ENCODE measurements at regions not wholly inside any gene's neighbourhood (a gene's known extent, or its start where the extent isn't known, plus 50 kb on each side); places are given as distances from the start of the nearest gene placed in this dataset.
"Not testable (repeated sequence)": the region's sequence is repeated elsewhere in the genome, so short reads cannot be mapped to it uniquely, and the experiment has no call there.

GRCh38 chrY:12359867-12360266 is 341.2 kb upstream of the USP9Y start:
- no peak for DNase-seq (ENCODE audit: low spot score)

DNA sequence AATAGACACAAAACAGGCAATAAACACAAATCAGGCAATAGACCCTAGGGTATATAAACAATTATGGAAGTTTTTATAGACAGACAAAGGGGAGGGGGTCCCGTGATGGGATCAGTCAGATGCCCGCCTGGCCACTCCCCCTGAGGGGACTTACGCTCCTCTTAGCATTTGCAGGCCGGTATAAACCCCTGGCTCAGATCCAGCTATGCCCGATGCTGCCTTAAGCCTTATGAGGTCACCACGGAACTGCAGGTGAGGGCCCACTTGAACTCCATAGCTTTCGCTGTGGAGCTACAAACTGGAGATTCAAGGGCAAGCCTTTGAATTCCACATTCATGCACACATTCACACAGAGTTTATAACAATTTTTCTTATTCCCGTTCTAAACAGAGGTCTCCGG is 340.5 kb upstream of the USP9Y start:
- no peak for DNase-seq (ENCODE audit: low spot score)

GRCh38 chrY:12365311-12365910 is 335.6 kb upstream of the USP9Y start:
- no peak for DNase-seq (ENCODE audit: low spot score)

DNA sequence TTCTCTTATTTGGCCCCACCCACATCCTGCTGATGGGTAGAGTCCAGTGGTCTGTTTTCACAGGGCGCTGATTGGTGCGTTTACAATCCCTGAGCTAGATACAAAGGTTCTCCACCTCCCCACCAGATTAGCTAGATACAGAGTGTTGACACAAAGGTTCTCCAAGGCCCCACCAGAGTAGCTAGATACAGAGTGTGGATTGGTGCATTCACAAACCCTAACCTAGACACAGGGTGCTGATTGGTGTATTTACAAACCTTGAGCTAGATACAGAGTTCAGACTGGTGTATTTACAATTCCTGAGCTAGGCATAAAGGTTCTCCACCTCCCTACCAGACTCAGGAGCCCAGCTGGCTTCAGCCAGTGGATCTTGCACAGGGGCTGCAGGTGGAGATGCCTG is 326.4 kb upstream of the USP9Y start:
- DNase-seq (ENCODE audit: low spot score): not testable (repeated sequence)

- DNase-seq (ENCODE audit: low spot score): not testable (repeated sequence)
Observed at GRCh38 chrY:12391655-12392559, 309.1 kb upstream of the USP9Y start.

GRCh38 chrY:12393190-12393589 is 307.8 kb upstream of the USP9Y start:
- DNase-seq (ENCODE audit: low spot score): no peak

DNA sequence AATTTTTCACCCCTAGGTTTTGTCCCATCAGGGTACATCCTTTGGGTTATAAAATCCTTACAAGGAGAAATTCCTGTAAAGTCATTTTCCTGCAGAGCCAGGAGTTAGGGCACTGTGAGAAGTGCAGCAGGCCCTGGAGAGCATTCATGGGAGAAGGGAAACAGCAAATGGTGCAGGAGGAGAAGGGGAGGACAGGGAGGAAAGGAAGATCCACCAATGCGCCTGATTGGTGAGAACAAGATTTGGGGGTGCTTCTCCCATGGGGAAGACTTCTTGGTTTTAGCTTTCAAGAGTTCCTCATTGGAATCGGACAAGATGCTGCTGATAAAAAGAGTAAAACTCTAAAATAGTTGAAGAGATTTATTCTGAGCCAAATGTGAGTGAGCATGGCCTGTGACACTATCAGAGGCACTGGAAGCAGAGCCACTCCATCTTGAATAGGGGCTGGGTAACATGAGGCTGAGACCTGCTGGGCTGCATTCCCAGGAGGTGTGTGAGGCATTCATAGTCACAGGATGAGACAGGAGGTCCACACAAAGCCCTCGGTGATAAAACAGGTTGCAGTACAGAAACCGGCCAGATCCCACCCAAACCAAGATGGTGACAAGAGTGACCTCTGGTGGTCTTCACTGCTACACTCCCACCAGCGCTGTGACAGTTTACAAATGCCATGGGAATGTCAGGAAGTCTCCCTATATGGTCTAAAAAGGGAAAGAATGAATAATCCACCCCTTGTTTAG is 305.5 kb upstream of the USP9Y start:
- DNase-seq (ENCODE audit: low spot score): not testable (repeated sequence)

- no peak for DNase-seq (ENCODE audit: low spot score)
Observed at GRCh38 chrY:12403916-12404315, 297.1 kb upstream of the USP9Y start.

DNA sequence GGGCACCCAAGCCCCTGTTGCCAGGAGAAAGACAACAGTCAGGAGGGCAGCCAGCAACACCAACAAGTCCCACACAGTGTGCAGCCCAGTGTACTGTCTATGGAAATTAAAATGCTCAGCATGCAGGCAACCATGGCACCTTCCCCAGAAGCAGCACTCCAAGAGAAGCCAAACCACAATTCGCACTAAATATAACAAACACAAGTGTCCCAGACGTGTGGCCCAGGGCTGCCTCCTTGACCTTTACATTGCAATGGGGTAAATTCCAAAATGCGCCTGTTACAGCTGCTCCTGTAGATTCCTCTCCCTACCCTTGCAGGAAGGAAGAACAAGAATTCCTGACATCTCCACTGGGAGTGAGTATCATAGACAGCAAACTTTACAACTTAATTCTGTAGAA is 292.8 kb upstream of the USP9Y start:
- no peak for DNase-seq (ENCODE audit: low spot score)

GRCh38 chrY:12410696-12411095 is 290.3 kb upstream of the USP9Y start:
- no peak for DNase-seq (ENCODE audit: low spot score)

DNA sequence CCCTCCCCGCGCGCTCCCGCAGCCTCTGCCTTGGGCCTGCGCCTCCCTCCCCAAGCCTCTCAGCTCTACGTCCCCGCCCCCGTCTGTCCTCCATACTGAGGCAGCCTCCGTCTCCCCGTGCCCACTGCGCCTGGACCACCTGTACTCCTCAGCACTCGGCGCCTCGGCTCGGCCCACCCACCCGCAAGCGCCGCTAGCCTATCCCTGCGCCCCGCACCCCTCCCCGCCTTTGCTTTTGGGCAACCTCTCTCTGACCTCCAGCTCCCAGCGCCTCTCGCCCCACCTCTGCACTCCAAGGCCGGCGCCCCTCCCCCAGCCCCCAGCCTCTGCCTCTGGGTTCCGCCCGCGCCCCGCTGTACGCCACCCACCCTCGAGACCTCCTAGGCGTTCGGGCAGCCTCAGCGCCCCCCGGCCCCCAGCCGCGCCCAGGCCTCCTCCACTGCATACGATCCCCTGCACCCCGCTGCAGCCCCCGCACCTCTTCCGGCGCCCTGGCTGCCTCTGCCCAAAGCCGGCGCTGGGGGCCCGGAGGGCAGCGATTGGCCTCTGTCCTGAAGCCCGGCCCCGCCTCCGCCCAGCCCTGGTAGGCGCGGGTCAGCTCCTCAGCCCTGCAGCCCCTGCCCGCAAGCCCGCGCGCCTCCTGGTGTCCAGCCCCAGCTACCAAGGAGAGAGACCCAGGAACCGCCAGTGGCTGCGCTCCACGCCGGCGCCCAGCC is 279.8 kb upstream of the USP9Y start:
- no peak for DNase-seq (ENCODE audit: low spot score)

- no peak for DNase-seq (ENCODE audit: low spot score)
Observed at GRCh38 chrY:12421788-12422124, 279.3 kb upstream of the USP9Y start.

GRCh38 chrY:12422536-12422935 is 278.5 kb upstream of the USP9Y start:
- no peak for DNase-seq (ENCODE audit: low spot score)

- no peak for DNase-seq (ENCODE audit: low spot score)
Observed at GRCh38 chrY:12423416-12424252, 277.4 kb upstream of the USP9Y start.

- DNase-seq (ENCODE audit: low spot score): no peak
Observed at GRCh38 chrY:12425506-12425905, 275.5 kb upstream of the USP9Y start.

- no peak for DNase-seq (ENCODE audit: low spot score)
Observed at GRCh38 chrY:12427361-12427760, 273.7 kb upstream of the USP9Y start.

- DNase-seq (ENCODE audit: low spot score): no peak
Observed at GRCh38 chrY:12431546-12431945, 269.5 kb upstream of the USP9Y start.

- DNase-seq (ENCODE audit: low spot score): not testable (repeated sequence)
Observed at GRCh38 chrY:12438823-12439222, 262.2 kb upstream of the USP9Y start.

DNA sequence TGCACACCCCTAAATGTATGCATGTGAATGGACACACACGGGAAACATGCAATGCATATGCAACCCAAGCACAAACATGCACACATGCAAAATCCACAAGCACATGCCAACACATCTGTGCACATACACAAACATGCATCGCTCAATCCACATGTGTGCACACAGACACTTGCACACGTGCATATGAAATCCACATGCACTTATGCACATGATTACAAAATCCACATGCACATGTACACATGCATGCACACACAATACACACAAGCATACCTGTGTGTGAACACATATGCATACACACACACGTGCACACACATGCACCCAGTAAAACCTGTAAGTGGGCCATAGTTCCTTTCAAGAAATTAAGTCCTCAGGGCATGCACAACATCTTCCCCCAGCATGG is 256.8 kb upstream of the USP9Y start:
- DNase-seq (ENCODE audit: low spot score): no peak

DNA sequence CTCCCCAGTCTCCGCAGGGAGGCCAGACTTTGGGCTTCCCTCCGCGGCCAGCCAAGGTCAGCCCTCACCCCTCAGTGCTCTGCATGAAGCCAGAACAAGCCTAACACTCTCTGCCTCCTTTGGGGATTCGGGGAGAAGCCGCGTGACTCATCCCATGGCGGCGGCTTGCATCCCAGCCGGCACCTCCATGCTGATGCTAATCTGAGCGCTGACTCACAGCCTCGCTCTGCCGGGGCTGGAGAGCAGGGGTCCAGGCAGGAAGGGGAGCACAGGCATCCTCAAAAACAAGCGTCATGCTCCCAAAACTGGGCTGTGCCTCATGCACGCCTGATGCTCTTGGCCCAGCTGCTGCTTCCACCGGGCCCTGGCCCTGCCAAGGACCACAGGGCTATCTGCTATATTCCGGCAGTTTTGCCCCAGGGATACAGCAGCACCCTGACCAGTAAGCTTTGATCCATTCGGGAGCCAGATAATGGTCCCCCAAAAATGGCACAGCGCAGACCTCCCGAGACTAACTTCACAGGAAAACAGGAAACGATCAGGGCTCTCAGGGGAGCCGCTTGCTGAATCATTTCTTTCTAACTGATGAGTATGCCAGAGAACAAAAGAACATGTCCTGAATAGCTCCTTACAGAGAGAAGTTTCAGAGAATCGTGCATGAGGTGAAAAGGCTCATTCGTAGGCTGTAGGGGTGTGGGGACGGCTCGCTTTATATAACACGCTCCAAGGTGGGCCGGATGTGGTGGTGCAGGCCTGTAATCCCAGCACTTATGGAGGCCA is 254.4 kb upstream of the USP9Y start:
- DNase-seq (ENCODE audit: low spot score): not testable (repeated sequence)

DNA sequence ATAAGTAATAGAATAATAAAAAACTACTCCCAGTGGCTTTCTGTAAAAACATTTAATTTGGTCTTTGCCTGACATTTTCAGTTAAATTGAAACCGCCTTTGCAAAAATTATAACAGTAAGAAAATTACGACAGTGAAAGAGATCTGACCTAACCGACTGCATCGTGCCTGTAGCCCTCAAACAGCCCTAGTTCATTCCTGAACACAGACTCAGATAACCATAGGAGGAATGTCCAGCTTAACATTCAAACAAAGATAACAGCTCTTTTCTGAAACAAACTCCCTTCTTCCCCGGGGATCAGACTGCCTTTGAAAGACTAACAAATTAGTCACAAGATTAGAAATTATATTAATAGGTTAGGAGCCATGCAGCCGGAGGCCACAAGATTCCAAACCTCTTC is 252.5 kb upstream of the USP9Y start:
- not testable (repeated sequence) for DNase-seq (ENCODE audit: low spot score)

Data from germinal center (tissue), 1 donor.